Right ventricle myocardium superior (tissue), 1 donor: ENCODE measurements at regions not wholly inside any gene's neighbourhood (a gene's known extent, or its start where the extent isn't known, plus 50 kb on each side); places are given as distances from the start of the nearest gene placed in this dataset.
"Not testable (repeated sequence)": the region's sequence is repeated elsewhere in the genome, so short reads cannot be mapped to it uniquely, and the experiment has no call there.

Source experiments
- ATAC-seq: fragments of 200-7000 bp; cut with Tn5 transposase; one replicate; pipeline ENCODE4 v1.9.1; 2020; ENCODE audit warnings: mild to moderate bottlenecking; ENCODE audit not compliant: poor library complexity
- DNase-seq: peaks from one replicate; pipeline ENCODE4 v3.0.0-alpha.2; 2020
- intact Hi-C: fragments of 100-400 bp; cut with DNase I; formaldehyde crosslinking; loops from one replicate; pipeline ENCODE4 v1.11.2; 2022
- donor health status: DM: no; HTN: yes; CAD: no; lungs with severe emphysema.

GRCh38 chr20:30164389-30164788, 1093.1 kb upstream of the DEFB115 start:
- DNase-seq, ATAC-seq, intact Hi-C loops: not testable (repeated sequence)

- ATAC-seq, result no peak
- intact Hi-C loops, result no loop called here
- peak; percentile 30 for DNase-seq
Observed at GRCh38 chr20:30167540-30167939, 1089.9 kb upstream of the DEFB115 start.

GRCh38 chr20:30168025-30168799, 1089.3 kb upstream of the DEFB115 start:
- DNase-seq, result peak; percentile 39
- intact Hi-C loops, result no loop called here
- ATAC-seq, result no peak

GRCh38 chr20:30168800-30169138, 1088.7 kb upstream of the DEFB115 start:
- ATAC-seq (no peak), DNase-seq (no peak)
- intact Hi-C loops, result no loop called here

- ATAC-seq, result no peak
- no peak for DNase-seq
- intact Hi-C loops, result no loop called here
Observed at GRCh38 chr20:30175681-30176080, 1081.8 kb upstream of the DEFB115 start.

GRCh38 chr20:30183124-30183523, 1074.3 kb upstream of the DEFB115 start:
- DNase-seq, intact Hi-C loops, ATAC-seq: not testable (repeated sequence)

- intact Hi-C loops, ATAC-seq, DNase-seq: not testable (repeated sequence)
Observed at GRCh38 chr20:30191785-30192184, 1065.7 kb upstream of the DEFB115 start.

GRCh38 chr20:30234477-30234876, 1023.0 kb upstream of the DEFB115 start:
- DNase-seq, intact Hi-C loops, ATAC-seq: not testable (repeated sequence)

- intact Hi-C loops, ATAC-seq, DNase-seq: not testable (repeated sequence)
Observed at GRCh38 chr20:30275073-30275472, 982.4 kb upstream of the DEFB115 start.

GRCh38 chr20:30281584-30282197, 975.8 kb upstream of the DEFB115 start:
- intact Hi-C loops, result no loop called here
- DNase-seq, result no peak
- peak; percentile 31 for ATAC-seq

GRCh38 chr20:30283476-30284280, 973.8 kb upstream of the DEFB115 start:
- intact Hi-C loops, result not testable (repeated sequence)
- DNase-seq (peak; percentile 82), ATAC-seq (peak; percentile 61)

GRCh38 chr20:30284281-30284905, 973.1 kb upstream of the DEFB115 start:
- intact Hi-C loops, result no loop called here
- ATAC-seq (no peak), DNase-seq (no peak)

GRCh38 chr20:30285677-30286076, 971.8 kb upstream of the DEFB115 start:
- DNase-seq, result no peak
- intact Hi-C loops, result no loop called here
- no peak for ATAC-seq

- intact Hi-C loops, result no loop called here
- no peak for DNase-seq
- no peak for ATAC-seq
Observed at GRCh38 chr20:30286157-30286556, 971.3 kb upstream of the DEFB115 start.

GRCh38 chr20:30287459-30287858, 970.0 kb upstream of the DEFB115 start:
- intact Hi-C loops, DNase-seq, ATAC-seq: not testable (repeated sequence)

GRCh38 chr20:30288346-30288745, 969.1 kb upstream of the DEFB115 start:
- no peak for DNase-seq
- intact Hi-C loops, result no loop called here
- no peak for ATAC-seq

- ATAC-seq, DNase-seq, intact Hi-C loops: not testable (repeated sequence)
Observed at GRCh38 chr20:30289049-30289448, 968.4 kb upstream of the DEFB115 start.

GRCh38 chr20:30289711-30290141, 967.7 kb upstream of the DEFB115 start:
- DNase-seq, ATAC-seq, intact Hi-C loops: not testable (repeated sequence)
